GM06990 (cell line): ENCODE measurements at regions not wholly inside any gene's neighbourhood (a gene's known extent, or its start where the extent isn't known, plus 50 kb on each side); places are given as distances from the start of the nearest gene placed in this dataset.

Source experiments
- DNase-seq: peaks from one replicate; pipeline ENCODE4 v3.0.0-alpha.2; 2011; ENCODE audit not compliant: insufficient read length; ENCODE audit errors: extremely low read depth
- H3K27me3 ChIP-seq: replicated peaks from 2 replicates; pipeline ENCODE4 v1.6.0; 2011; ENCODE audit warnings: low read length; ENCODE audit not compliant: control insufficient read depth, insufficient read depth
- H3K36me3 ChIP-seq: 2 replicates; pipeline ENCODE4 v1.5.1; 2011; ENCODE audit warnings: low read length; ENCODE audit not compliant: control insufficient read depth, insufficient read depth
- H3K4me3 ChIP-seq: replicated peaks from 2 replicates; pipeline ENCODE4 v1.5.1; 2011; ENCODE audit warnings: low read depth, mild to moderate bottlenecking, control low read depth, low read length
- TF ChIP-seq, protein P1 (sequence below): IDR thresholded peaks from 2 replicates; pipeline ENCODE4 v1.5.1; 2011; ENCODE audit warnings: low read length, control low read depth, mild to moderate bottlenecking, inconsistent platforms; ENCODE audit not compliant: insufficient read depth, poor library complexity, severe bottlenecking

GRCh38 chr7:3094701-3095445, 51.2 kb upstream of the CARD11 start:
- Histone ChIP-seq H3K27me3 (no peaks in the 10 kb centered on the region), H3K36me3 (no peaks in the 10 kb centered on the region), H3K4me3 (no peak overlapping the region)
- TF ChIP-seq, protein P1, sequence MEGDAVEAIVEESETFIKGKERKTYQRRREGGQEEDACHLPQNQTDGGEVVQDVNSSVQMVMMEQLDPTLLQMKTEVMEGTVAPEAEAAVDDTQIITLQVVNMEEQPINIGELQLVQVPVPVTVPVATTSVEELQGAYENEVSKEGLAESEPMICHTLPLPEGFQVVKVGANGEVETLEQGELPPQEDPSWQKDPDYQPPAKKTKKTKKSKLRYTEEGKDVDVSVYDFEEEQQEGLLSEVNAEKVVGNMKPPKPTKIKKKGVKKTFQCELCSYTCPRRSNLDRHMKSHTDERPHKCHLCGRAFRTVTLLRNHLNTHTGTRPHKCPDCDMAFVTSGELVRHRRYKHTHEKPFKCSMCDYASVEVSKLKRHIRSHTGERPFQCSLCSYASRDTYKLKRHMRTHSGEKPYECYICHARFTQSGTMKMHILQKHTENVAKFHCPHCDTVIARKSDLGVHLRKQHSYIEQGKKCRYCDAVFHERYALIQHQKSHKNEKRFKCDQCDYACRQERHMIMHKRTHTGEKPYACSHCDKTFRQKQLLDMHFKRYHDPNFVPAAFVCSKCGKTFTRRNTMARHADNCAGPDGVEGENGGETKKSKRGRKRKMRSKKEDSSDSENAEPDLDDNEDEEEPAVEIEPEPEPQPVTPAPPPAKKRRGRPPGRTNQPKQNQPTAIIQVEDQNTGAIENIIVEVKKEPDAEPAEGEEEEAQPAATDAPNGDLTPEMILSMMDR: no peak
- DNase-seq: no peak

GRCh38 chr7:3097734-3098133, 54.1 kb upstream of the CARD11 start:
- TF ChIP-seq, protein P1: no peak
- no peak overlapping the region for H3K4me3 ChIP-seq
- H3K36me3 ChIP-seq: no peaks in the 10 kb centered on the region
- DNase-seq: no peak
- no peaks in the 10 kb centered on the region for H3K27me3 ChIP-seq

DNA sequence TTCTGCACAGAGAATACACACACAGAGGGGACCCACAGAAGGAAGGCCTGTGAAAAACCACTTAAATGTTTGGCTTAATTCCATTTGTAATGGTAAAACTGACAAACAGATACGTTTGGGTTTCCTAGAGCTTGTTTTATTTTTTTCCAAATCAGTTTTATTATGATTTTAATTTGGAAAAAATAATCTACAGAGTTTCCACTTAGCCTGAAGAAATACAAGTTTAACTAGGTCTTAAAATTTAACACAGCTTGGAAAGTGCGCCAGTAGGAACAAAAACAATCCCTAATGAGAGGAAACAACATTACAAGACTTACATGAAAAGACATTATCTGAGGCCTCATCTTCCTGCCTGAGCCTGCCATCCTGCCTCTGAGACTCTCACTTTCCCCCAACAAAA, 58.5 kb upstream of the CARD11 start:
- no peaks in the 10 kb centered on the region for H3K27me3 ChIP-seq
- TF ChIP-seq, protein P1: no peak
- no peaks in the 10 kb centered on the region for H3K36me3 ChIP-seq
- DNase-seq: no peak
- no peak overlapping the region for H3K4me3 ChIP-seq

GRCh38 chr7:3103614-3104398, 60.1 kb upstream of the CARD11 start:
- DNase-seq: no peak
- no peaks in the 10 kb centered on the region for H3K36me3 ChIP-seq
- TF ChIP-seq, protein P1: no peak
- H3K4me3 ChIP-seq: no peak overlapping the region
- no peaks in the 10 kb centered on the region for H3K27me3 ChIP-seq

GRCh38 chr7:3105856-3106255, 62.2 kb upstream of the CARD11 start:
- TF ChIP-seq, protein P1: no peak
- no peak for DNase-seq
- Histone ChIP-seq H3K36me3 (no peaks in the 10 kb centered on the region), H3K4me3 (no peak overlapping the region), H3K27me3 (no peaks in the 10 kb centered on the region)
